Bronchial epithelial cell (primary cell): ENCODE measurements at regions not wholly inside any gene's neighbourhood (a gene's known extent, or its start where the extent isn't known, plus 50 kb on each side); places are given as distances from the start of the nearest gene placed in this dataset.
A peak's percentile ranks its signal among the peaks of the same experiment; 100 is the strongest.
"Not testable (repeated sequence)": the region's sequence is repeated elsewhere in the genome, so short reads cannot be mapped to it uniquely, and the experiment has no call there.

Experiments used
- DNase-seq: peaks from one replicate; pipeline ENCODE4 v3.0.0-alpha.2; 2010; ENCODE audit warnings: low read depth
- FAIRE-seq: peaks from 2 replicates; lab custom pipeline; 2011; peaks lifted over from hg19 to GRCh38; lab: Jason Lieb, UNC
- H3K27me3 ChIP-seq: 2 replicates; pipeline ENCODE4 v1.5.1; 2011; ENCODE audit warnings: low read length; ENCODE audit not compliant: control insufficient read depth, insufficient read depth
- H3K36me3 ChIP-seq: 2 replicates; pipeline ENCODE4 v1.5.1; 2011; ENCODE audit warnings: low read length; ENCODE audit not compliant: control insufficient read depth, insufficient read depth
- H3K4me3 ChIP-seq: 2 replicates; pipeline ENCODE4 v1.5.1; 2011; ENCODE audit warnings: mild to moderate bottlenecking, low read depth, low read length, control low read depth
- TF ChIP-seq, protein P1 (sequence below): IDR thresholded peaks from 2 replicates; pipeline ENCODE4 v1.5.1; 2011; ENCODE audit warnings: mild to moderate bottlenecking, moderate library complexity, low read length, control low read depth, inconsistent platforms; ENCODE audit not compliant: insufficient read depth, severe bottlenecking

- no peak for FAIRE-seq
- no peak for DNase-seq
- H3K27me3 ChIP-seq = no peaks in the 10 kb centered on the region
- H3K4me3 ChIP-seq = no peak overlapping the region
- TF ChIP-seq, protein P1, sequence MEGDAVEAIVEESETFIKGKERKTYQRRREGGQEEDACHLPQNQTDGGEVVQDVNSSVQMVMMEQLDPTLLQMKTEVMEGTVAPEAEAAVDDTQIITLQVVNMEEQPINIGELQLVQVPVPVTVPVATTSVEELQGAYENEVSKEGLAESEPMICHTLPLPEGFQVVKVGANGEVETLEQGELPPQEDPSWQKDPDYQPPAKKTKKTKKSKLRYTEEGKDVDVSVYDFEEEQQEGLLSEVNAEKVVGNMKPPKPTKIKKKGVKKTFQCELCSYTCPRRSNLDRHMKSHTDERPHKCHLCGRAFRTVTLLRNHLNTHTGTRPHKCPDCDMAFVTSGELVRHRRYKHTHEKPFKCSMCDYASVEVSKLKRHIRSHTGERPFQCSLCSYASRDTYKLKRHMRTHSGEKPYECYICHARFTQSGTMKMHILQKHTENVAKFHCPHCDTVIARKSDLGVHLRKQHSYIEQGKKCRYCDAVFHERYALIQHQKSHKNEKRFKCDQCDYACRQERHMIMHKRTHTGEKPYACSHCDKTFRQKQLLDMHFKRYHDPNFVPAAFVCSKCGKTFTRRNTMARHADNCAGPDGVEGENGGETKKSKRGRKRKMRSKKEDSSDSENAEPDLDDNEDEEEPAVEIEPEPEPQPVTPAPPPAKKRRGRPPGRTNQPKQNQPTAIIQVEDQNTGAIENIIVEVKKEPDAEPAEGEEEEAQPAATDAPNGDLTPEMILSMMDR = no peak
- no peaks in the 10 kb centered on the region for H3K36me3 ChIP-seq
Measured at GRCh38 chr12:11545484-11546330, 103.8 kb upstream of the ETV6 start.

DNA sequence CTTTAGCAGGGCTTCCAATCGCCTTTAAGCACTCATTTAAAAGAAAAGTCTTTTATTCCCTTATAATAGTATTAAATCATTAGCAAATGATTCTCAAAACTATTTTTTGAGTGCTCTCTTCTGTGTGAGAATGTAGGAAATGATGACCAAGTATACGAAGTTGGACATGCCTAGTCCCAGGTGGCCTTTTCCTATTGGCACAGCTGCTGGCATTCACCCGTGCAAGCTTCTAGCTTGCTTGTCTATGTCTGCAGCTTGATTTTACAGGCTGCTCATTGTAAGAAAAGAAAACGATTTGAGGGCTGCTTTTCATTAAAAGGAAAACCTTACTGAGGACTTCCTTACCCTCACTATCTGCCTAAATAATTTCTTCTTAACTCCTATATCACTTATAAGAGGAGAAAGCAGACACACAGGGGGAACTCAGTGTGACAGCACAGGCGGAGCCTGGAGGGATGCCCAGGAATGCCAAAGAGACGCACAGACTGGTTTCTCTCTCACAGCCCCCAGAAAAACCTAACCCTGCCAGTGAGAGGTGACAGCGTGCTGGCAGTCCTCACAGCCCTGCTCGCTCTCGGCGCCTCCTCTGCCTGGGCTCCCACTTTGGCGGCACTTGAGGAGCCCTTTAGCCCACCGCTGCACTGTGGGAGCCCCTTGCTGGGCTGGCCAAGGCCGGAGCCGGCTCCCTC, 102.7 kb upstream of the ETV6 start:
- not testable (repeated sequence) for H3K36me3 ChIP-seq, FAIRE-seq, DNase-seq, H3K4me3 ChIP-seq, H3K27me3 ChIP-seq

DNA sequence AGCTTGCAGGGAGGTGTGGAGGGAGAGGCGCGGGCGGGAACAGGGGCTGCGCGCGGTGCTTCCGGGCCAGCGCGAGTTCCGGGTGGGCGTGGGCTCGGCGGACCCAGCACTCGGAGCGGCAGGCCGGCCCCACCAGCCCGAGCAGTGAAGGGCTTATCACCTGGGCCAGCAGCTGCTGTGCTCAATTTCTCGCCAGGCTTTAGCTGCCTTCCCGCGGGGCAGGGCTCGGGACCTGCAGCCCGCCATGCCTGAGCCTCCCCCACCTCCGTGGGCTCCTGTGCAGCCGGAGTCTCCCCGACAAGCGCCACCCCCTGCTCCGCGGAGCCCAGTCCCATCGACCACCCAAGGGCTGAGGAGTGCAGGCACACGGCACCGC, 102.2 kb upstream of the ETV6 start:
- H3K4me3 ChIP-seq, H3K27me3 ChIP-seq, DNase-seq, FAIRE-seq, H3K36me3 ChIP-seq: not testable (repeated sequence)

- no peak for DNase-seq
- FAIRE-seq = no peak
- TF ChIP-seq, protein P1 = no peak
- Histone ChIP-seq H3K27me3 (no peaks in the 10 kb centered on the region), H3K4me3 (no peak overlapping the region), H3K36me3 (no peaks in the 10 kb centered on the region)
Measured at GRCh38 chr12:11549119-11549518, 100.4 kb upstream of the ETV6 start.

DNA sequence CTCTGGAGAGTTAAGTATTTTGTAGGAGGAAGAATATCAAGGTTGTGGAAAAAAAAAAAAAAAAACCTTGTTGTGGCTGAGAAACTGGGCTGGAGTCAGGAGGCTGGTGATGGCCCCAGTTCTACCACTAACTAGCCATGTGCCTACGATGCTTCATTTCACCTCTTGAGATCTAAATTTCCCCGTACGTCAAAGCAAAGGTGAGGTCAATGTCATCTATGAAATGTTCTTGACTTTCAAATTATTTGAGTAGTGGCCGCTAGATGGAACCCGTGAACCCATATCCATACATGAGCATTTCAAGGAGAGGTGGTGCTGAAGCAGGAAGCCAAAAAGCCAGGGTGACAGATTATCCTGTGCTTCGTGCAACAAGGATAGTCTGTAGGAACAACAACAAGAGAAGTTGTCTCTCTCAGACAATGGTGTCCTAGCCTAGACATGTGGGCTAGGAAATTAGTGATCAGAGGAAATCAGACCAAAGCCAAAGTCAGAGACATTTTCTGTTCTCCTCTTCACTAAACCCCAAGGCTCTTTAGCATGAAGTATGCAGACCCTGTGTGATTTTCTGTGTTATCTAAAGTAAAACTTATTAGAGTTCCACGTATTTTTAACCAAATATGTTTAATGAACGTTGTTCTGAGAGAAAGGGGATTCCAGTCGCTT, 95.5 kb upstream of the ETV6 start:
- Histone ChIP-seq H3K36me3 (no peaks in the 10 kb centered on the region), H3K4me3 (no peak overlapping the region), H3K27me3 (no peaks in the 10 kb centered on the region)
- TF ChIP-seq, protein P1 = peak; percentile 66
- peak; percentile 62 for FAIRE-seq
- peak; percentile 65 for DNase-seq

DNA sequence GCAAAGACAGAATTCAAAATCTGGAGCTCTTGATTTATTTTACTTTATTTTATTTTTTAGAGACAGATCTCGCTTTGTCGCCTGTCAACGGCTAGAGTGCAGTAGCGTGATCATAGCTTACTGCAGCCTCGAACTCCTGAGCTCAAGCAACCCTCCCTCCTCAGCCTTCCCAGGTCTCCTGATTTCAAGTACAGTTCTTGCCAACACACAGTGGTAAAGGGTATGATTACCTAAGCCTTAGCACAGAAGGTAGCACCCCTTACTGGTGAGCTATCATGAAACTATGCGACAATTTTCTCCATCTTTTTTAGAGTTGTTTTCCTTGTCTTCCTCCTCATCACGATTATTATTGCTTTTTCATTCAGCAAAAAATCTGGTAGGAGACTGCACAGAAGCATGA, 94.3 kb upstream of the ETV6 start:
- Histone ChIP-seq H3K4me3 (no peak overlapping the region), H3K36me3 (no peaks in the 10 kb centered on the region), H3K27me3 (no peaks in the 10 kb centered on the region)
- TF ChIP-seq, protein P1 = no peak
- DNase-seq (no peak), FAIRE-seq (no peak)
